DMS 273 treated with DMSO at 0.1 percent for 48 hours (cell line): ENCODE measurements at regions not wholly inside any gene's neighbourhood (a gene's known extent, or its start where the extent isn't known, plus 50 kb on each side); places are given as distances from the start of the nearest gene placed in this dataset.

Experiments
- DNase-seq: peaks from one replicate; lab custom pipeline; 2025; lab: John Stamatoyannopoulos, UW

DNA sequence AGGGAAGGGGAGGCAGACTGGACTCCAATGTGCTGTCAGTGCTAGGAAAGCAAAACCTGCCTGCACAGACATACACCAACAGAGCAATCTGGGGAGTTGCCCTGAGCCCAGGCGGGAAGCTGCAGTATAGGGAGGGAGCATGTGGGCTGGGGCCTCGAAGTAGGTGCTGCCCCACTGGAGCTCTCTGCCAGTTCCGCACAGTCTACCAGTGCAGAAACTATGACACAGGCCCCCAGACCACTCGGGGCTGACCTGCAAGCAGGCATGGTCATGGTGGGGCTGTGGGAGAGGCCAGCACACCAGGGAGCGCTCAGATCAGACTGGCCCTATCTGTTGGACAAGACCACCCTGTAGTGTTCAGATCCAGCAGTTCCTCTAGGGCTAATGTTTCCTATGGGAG is 344.1 kb upstream of the TRAM1L1 start:
- DNase-seq, result no peak

DNA sequence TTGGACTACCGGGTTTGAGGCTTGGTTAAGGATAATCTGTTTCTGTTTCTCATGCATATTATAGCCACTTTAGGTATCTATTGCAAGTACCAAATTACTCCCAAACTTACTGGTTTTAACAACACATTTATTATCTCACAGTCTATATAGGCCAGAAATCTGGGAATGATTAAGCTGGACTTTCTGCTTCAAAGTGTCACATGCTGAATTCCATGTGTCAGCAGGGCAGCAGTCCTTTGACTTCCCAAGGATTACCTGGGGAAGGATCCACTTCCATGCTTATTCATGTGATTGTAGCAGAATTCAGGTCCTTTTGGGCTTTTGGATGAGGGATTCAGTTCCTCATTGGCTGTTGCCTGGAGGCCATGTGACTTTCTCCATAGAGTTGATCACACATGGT is 349.0 kb upstream of the TRAM1L1 start:
- DNase-seq, result no peak

DNA sequence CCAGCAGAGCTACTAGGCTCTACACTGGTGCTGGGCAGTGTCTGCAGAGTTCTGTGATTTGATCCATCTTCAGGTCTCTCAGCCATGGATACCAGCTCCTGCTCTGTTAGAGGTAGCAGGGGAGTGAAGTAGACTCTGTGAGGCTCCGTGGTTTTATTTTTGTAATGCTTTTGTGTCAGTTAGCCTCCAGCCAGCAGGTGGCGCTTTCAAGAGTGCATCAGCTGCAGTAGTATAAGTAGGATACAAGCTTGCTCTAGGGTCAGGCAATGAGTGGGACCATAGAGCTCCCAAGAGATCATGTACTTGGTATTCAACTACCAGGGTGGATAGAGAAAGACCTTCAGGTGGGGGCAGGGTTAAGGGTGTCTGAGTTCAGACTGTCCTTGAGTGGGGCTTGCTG is 362.5 kb upstream of the TRAM1L1 start:
- DNase-seq, result no peak

DNA sequence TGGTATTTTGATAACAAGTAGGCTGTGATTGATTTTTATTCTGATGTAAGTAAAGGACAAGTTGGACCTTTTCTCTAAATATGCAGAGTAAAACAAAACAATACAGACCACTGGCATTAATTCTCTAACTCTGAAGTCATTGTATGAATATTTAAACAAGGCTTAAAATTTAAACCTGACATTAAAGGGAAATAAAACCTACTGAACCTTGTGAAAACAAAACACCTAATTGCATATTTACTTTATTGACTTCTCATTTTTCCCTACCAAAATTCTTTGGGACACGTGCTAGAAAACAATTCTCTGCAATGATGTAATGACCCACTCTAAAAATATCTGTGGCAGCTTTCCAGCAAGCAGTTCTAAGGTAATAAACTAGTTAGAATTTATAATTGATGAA is 369.7 kb upstream of the TRAM1L1 start:
- DNase-seq, result no peak

DNA sequence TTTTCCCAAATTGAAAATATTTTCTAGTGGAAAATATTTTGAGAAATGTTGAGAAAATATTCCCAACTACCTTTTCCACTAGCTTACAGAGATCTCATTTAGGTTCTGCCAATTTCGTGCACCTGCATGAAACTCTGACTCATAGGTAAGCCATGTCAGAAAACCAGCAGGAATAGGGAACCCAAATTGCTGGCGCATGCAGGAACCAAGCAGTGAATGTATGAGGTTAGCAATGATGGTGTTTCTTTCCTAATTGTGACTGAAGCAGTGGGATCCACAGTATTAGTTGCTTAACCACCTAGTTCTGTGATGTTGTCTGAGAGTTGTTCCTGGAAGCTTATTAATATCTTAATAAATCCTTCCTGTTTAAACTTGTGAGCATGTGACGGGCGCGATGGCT is 381.0 kb upstream of the TRAM1L1 start:
- no peak for DNase-seq

DNA sequence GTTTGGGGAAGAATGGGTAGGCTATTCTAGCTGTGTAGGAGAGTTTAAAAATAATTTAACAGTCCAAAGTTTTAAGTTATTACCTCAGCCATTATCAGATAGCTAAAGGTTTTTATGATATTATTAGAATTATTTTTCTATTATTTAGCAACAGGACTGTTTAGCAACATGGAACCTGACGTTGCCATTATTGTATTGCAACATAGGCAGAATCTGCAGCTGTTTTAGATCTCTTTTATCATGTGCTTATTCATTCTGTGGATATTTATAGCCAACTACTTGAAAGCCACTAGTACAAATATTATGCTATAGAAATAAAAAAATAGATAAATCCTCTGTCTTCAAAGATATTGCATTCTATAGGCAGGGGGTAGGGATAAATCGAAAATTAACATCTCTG is 382.0 kb upstream of the TRAM1L1 start:
- DNase-seq, result no peak

DNA sequence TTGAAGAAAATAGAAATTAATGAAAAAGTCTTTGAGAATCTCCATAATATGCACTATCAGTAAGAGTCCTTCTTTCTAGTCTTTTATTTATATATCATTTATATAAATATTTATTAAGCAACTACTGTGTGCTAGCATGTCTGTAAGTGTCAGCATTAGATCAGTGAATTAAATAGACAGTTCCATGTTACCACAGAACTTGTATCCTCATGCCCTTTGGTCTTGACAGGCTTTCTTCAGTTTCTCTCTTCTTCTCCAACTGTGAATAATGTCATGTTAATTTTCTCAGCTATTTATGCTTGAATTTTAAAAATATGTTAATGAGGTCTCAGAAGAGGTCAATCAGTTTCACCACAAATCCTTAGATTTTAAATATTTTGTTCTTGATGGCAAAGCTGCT is 389.6 kb upstream of the TRAM1L1 start:
- DNase-seq, result no peak

DNA sequence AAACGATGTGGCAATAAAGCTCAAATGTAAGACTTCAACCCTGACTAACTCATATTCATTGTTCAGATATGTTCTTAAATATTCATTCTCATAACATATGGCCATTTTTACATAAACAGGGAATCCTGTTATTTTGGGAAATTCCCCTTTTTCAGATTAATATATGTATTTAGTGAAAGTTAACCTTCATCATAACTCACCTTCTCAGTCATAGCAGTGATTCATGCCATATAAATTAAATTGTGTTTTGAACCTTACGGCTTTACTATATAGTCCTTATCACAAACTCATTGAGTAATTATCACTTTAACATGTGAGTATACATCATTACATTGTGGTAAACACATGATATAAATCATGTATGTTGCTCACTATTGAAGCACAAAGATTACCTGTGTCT is 392.5 kb upstream of the TRAM1L1 start:
- no peak for DNase-seq

DNA sequence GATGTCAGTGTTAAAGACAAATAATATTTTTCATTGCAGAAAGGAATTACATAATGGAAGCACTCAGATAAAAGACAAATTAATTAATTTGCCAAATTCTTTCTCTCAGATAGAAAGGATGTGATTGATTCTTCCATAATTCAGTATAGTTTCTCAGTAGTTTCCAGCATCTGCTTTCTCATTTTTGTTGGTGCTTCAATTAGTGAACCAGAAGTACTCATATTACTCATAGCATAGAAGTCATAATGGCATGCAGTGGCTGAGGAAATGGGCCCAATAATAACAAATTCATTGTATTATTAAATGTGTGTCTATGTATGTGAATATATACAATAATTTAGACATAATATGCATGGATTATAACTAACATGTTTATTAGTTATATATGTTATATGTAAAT is 393.3 kb upstream of the TRAM1L1 start:
- DNase-seq, result peak; percentile 2

DNA sequence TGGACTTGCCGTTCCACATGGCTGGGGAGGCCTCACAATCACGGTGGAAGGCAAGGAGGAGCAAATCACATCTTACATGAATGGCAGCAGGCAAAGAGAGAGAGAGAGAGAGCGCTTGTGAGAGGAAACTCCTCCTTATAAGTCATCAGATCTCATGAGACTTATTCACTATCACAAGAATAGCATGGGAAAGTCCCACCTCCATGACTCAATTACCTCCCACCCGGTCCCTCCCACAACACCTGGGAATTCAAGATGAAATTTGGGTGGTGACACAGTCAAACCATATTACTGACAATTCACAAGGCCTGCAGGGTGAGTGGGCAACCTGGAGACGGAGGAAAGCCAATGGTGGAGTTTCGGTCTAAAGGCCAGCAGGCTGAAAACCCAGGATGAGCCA is 394.3 kb upstream of the TRAM1L1 start:
- no peak for DNase-seq

DNA sequence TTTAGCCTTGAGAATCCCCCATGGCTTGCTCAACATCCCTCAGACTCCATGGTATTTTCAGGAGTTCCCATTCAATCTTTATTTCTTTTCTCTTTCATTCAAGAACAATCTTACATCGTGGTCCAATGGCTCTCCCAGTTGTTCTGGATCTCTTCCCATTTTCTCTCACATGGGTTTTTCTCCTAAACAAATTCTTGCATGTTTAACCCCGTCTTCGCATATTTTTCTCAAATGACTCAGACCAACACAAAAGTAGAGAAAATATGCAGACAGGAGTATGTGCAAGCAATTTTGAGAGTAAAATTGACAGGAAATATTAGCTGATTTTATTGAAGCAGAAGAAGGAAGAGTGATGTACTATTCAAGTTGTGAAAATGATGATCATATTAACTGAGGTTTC is 396.4 kb upstream of the TRAM1L1 start:
- no peak for DNase-seq

DNA sequence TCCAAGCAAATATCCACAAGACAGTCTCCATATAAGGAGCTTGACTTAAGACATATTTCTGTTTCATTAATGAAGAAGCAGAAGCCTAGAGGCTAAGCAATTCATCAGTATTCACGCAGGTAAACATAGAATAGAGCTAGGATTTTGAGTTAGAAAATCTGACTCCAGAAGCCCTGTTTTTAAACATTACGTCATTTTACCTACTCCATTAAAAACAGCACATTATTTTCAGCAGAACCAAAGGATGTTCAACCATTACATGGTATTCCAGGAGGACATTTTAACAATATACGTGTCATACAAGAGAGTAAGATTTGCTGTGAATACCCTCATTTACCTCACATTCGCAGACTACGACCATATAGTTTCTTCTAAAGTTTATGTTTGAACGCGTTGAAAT is 403.3 kb upstream of the TRAM1L1 start:
- no peak for DNase-seq

DNA sequence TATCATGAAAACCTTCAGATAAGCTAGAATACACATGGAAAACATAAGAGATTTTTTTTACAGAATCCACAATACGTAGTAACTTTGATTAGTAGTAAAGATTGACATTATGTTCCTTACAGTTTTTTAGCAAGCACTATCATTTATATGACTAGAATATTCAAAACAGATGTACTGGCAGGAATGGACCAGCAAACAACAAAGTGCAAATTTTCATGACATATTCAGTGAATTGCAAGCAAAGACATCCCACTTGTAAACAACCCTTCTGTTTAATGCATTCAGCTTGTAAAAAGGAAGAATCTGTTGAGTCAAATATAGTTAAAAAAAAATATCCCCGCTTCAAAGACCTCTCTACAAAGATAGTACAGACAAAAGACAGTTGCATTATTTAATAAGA is 403.7 kb upstream of the TRAM1L1 start:
- no peak for DNase-seq

DNA sequence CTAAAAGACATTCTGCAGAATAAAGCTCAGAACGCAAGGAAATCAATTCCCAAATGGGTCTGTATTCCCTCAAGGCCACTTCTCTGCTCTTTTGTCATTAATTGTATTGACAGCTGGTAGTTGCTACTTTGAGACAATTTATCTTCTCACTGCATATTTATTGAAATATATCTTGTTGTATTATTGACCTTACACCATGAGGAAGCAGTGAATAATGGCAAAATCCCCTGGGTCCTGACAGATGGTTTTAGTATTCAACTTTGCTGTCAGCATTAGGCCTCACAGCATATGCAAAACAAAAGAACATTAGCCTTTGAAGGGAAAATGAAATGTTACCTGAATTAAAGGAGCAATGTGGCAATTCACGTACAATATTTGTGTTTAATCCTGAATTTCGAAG is 406.1 kb upstream of the TRAM1L1 start:
- peak; percentile 51 for DNase-seq

DNA sequence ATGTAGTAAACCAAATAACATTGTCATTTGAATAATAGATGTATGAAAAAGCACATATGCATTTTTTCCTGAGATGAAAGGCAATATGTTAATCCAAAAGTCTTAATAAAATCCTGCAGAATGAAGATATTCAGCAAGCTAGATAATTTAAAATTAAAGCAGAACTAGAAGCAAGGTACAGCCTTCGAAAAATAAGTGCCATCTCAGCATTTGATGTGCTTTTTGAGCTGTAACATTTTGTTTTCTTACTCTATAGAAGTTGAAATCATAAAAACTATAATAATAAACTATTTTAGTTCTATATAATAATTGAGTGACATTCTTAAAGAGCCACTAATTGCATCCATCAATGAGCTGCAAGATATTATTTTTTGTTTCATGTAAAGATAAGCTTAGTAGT is 410.4 kb upstream of the TRAM1L1 start:
- DNase-seq, result no peak

DNA sequence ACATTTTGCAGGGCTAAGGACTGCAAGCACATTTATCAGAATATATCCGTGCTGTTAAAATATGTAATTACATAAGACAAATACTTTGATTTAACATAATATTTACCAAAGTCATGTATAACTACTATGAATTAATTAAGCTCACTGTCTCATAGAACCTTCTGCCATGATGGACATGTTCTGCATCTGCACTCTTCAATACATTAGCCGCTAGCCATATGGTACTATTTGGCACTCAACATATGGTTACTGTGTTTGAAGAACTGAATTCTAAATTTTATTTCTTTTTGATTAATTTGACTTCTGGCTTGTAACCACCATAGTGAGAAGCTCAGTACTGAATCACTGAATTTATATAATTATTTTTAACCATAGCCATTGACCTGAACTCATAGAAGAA is 427.0 kb upstream of the TRAM1L1 start:
- DNase-seq, result peak; percentile 86

DNA sequence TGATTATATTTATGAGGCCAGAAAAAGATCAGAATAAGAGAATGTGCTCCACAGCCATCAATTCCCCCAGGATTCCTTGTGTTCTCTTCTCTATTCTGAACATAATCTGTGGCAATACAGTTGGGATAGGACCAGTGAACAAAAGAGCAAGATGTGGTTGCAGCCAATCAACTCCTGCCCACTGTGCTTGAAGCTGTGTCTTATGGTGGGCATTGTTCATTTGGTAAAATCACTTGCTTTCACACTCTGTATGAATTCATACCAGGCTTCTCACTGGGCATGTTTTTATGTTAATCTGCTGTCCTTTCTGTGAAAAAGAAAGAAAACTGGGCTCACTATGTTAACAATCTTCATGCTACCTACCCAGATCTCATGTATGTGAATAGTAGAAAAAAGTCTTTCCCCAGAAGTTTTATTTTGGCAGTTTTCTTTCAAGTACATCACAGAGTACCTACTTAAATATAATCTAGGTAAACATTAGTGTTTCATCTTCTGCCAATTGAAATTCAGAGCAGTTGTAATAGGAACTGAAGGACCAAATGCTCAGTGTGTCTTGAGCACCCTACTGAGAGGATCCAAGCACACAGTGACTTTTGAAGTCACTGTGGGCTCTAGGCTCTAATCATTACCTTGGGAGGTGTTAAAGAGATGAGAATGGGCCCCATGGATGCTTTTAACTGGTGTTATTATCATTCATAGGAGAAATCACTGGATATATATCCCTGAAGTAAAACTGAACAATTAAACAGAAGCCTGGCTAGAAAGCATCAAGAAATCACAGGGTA is 429.2 kb upstream of the TRAM1L1 start:
- DNase-seq, result no peak

DNA sequence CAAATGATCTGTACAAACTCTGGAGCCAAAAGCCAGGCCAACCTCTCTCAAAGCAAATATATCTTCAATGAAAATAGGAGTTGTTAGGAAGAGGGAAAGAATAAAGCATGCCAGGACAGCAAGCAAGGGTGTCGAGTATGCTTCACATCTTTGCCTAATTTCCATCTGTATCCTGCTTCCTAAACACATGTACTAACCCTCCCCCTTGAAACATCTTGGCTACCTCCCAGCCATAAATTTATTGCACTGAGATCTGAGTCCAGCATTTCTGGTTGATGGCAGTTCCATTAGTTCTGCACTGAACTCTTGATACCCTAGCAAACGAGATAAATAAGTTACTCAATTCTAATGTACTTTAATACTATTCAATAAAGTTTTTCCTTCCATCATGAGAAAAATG is 430.5 kb upstream of the TRAM1L1 start:
- peak; percentile 11 for DNase-seq

DNA sequence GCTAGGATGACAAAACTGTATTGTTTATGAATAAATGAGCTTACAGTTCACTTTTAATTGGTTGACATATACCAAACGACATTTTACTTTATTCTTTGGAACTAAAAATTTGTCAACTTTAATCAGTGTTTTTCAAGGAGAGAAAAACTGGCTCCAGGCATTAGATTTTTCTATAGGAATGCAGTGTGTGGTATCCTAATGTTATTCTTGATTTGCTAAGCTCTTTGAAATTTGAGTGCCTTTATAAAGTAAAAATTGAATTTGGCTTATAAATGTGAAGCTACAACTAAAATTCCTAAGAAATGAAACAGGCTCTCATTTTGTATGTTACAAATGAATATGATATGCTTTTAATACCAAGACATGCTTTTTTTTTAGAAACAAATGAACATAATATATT is 442.2 kb upstream of the TRAM1L1 start:
- no peak for DNase-seq

DNA sequence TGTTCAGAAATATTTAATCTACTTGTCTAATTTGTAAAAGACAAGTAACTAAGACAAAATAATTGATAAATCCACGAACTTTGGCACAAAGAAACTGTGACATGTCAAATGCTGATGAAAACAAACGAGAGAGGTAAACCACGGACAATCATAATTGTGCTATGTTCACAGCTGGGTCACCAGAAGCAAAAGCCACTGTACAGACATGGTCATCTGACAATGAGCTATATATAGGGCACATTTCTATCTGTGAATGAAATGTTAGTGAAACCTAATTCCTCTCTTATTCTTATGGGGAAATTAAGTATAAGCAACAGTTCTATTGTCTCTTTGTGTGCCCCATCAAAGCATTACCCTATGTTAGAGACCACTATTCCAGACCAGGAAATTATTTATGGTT is 444.0 kb upstream of the TRAM1L1 start:
- DNase-seq, result no peak

DNA sequence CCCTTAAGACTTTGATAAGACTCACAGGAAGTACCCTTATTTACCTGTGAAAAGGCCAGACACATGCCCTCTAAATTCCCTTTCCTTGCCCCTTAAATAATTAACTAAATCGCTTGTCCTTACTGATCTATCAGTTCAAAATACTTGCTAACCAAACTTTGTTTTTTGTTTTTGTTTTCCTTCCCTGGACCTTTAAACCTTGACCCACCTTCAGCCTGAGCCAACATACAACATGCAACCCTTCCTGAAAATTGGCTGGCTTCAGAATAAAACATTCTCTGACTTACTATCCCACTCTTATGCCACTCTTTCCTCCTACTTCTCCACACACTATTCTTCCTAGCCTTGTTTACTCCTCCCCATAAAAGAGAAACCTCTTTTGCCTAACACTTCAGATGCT is 448.1 kb upstream of the TRAM1L1 start:
- no peak for DNase-seq

DNA sequence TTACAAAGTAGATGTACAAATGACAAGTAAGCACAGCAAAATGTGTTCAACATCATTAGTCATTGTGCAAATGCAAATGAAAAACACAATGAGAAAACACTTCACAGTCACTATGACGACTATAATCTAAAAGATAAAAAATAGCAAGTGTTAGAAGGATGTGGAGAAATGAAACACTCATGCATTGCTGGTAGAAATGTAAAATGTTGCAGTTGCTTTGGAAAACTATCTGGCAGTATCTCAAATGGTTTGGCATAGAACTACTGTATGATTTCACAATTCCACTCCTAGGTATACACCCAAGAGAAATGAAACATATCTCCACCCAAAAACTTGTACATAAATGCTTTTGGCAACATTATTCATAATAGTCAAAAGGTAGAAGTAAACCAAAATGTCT is 459.7 kb upstream of the TRAM1L1 start:
- no peak for DNase-seq

DNA sequence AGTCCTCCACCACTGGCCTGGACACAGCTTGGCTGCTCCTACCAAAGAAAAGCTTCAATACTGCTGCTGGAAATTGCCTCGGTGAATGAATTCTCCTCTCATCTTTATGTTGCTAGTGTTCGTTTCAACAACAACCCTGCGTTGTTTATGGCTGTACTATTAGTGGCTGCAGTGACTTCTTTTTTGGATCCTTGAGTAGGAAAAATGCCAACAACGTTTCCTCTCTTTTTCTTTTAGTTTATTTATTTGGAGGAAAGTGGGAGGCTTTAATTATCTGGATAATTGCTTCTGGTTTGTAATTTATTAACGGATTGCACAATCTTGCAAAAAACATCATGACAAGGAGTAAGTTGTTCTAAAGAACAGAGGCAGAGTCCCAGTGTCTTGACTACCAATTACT is 464.1 kb upstream of the TRAM1L1 start:
- DNase-seq, result no peak

DNA sequence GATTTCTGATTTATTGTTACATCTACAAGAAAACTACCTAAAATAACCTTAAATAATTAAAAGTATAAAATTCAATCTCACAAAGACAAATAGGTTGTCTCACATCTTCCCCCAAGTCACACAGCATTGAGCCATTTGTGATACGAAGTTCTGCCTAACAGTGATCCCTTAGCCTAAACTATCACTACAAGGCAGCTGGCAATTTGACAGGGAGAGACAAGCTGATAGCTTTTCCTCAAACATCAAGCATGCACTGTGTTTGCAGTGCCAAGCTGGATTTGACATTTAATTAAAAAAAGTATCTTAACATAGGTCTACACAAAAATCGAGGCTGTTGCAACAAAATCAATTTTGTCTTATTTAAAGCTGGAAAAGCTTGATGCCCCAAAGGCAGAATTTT is 464.7 kb upstream of the TRAM1L1 start:
- no peak for DNase-seq

DNA sequence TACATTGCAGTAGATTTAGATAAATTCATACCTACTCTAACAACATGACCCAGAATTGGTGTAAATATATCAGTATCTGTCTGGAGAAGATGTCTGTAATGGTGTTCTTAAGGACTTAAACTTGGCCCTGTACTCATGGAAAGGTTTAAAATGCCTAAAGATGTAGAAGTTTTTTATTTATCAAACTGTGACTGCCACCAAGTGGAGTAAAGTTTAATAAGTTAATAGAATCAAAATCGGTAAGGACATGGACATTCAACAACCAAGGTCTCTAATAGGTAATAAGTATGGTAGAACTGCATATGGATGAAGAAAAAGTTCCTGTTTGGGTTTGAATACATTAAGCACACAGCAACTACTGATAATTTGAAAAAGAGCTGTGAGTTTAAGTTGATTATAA is 474.0 kb upstream of the NDST3 start:
- DNase-seq, result peak; percentile 52
